ENCODE measurements at regions not wholly inside any gene's neighbourhood (a gene's known extent, or its start where the extent isn't known, plus 50 kb on each side); places are given as distances from the start of the nearest gene placed in this dataset.

- no peaks in the 10 kb centered on the region for H3K36me3 ChIP-seq (ENCODE audit: control insufficient read depth in 2 of 2, extremely low read depth in 1 of 2, insufficient read depth in 2 of 2, low read length in 2 of 2)
- H3K27me3 ChIP-seq (ENCODE audit: control insufficient read depth, extremely low read depth, insufficient read depth, low read length): peaks cover 4% of the 10 kb centered on the region
- FAIRE-seq (no peak), DNase-seq (ENCODE audit: low read depth, low spot score) (no peak)
- H2AFZ ChIP-seq (ENCODE audit: control insufficient read depth, low read length): no peak overlapping the region
- no peaks in the 10 kb centered on the region for H3K4me1 ChIP-seq (ENCODE audit: control insufficient read depth, extremely low read depth, insufficient read depth, low read length)
- H3K9me3 ChIP-seq (ENCODE audit: control insufficient read depth, low read depth, low read length): no peaks in the 10 kb centered on the region
- no peaks in the 10 kb centered on the region for H3K9me1 ChIP-seq (ENCODE audit: control insufficient read depth, extremely low read depth, insufficient read depth, low read length)
- H3K4me3 ChIP-seq (ENCODE audit: control insufficient read depth in 2 of 3, extremely low read depth in 1 of 3, insufficient read depth in 2 of 3, low read depth in 1 of 3, low read length in 3 of 3): no peak overlapping the region
- no peak overlapping the region for H3K27ac ChIP-seq (ENCODE audit: control insufficient read depth, insufficient read depth, low read length)
- TF ChIP-seq CTCF (optimal IDR thresholded peaks at IDR 0.05 in 1 of 3, IDR thresholded peaks at IDR 0.05 in 1 of 3, conservative IDR thresholded peaks at IDR 0.05 in 1 of 3; ENCODE audit: extremely low read depth in 1 of 3, insufficient read depth in 2 of 3, low read length in 3 of 3): no peak
- H3K9ac ChIP-seq (ENCODE audit: control insufficient read depth, extremely low read depth, insufficient read depth, low read length): no peak overlapping the region
- H4K20me1 ChIP-seq (ENCODE audit: control insufficient read depth, extremely low read depth, insufficient read depth, low read length): no peaks in the 10 kb centered on the region
- H3K4me2 ChIP-seq (ENCODE audit: control insufficient read depth, extremely low read depth, insufficient read depth, low read depth, low read length): no peak overlapping the region
- dilution Hi-C loops (cut with MboI; ENCODE audit: extremely low pct_ligation_motif_present, low sequenced_read_pairs): no loop called here
- H3K79me2 ChIP-seq (ENCODE audit: control insufficient read depth, insufficient read depth, low read length): no peaks in the 10 kb centered on the region
Measured at GRCh38 chr10:53072144-53072543, 299.6 kb upstream of the MBL2 start.

- FAIRE-seq: no peak
- H3K9me3 ChIP-seq (ENCODE audit: control insufficient read depth, low read depth, low read length): no peaks in the 10 kb centered on the region
- no peak overlapping the region for H3K4me2 ChIP-seq (ENCODE audit: control insufficient read depth, extremely low read depth, insufficient read depth, low read depth, low read length)
- no peak for TF ChIP-seq CTCF (optimal IDR thresholded peaks at IDR 0.05 in 1 of 3, IDR thresholded peaks at IDR 0.05 in 1 of 3, conservative IDR thresholded peaks at IDR 0.05 in 1 of 3; ENCODE audit: extremely low read depth in 1 of 3, insufficient read depth in 2 of 3, low read length in 3 of 3)
- dilution Hi-C loops (cut with MboI; ENCODE audit: extremely low pct_ligation_motif_present, low sequenced_read_pairs): no loop called here
- no peak for DNase-seq (ENCODE audit: low read depth, low spot score)
- H3K27me3 ChIP-seq (ENCODE audit: control insufficient read depth, extremely low read depth, insufficient read depth, low read length): peaks cover 4% of the 10 kb centered on the region
- no peaks in the 10 kb centered on the region for H4K20me1 ChIP-seq (ENCODE audit: control insufficient read depth, extremely low read depth, insufficient read depth, low read length)
- no peak overlapping the region for H3K27ac ChIP-seq (ENCODE audit: control insufficient read depth, insufficient read depth, low read length)
- H3K4me3 ChIP-seq (ENCODE audit: control insufficient read depth in 2 of 3, extremely low read depth in 1 of 3, insufficient read depth in 2 of 3, low read depth in 1 of 3, low read length in 3 of 3): no peak overlapping the region
- H3K9ac ChIP-seq (ENCODE audit: control insufficient read depth, extremely low read depth, insufficient read depth, low read length): no peak overlapping the region
- no peaks in the 10 kb centered on the region for H3K9me1 ChIP-seq (ENCODE audit: control insufficient read depth, extremely low read depth, insufficient read depth, low read length)
- H3K36me3 ChIP-seq (ENCODE audit: control insufficient read depth in 2 of 2, extremely low read depth in 1 of 2, insufficient read depth in 2 of 2, low read length in 2 of 2): no peaks in the 10 kb centered on the region
- H3K4me1 ChIP-seq (ENCODE audit: control insufficient read depth, extremely low read depth, insufficient read depth, low read length): no peaks in the 10 kb centered on the region
- H2AFZ ChIP-seq (ENCODE audit: control insufficient read depth, low read length): no peak overlapping the region
- no peaks in the 10 kb centered on the region for H3K79me2 ChIP-seq (ENCODE audit: control insufficient read depth, insufficient read depth, low read length)
Measured at GRCh38 chr10:53071505-53072125, 299.0 kb upstream of the MBL2 start.
